Transverse colon (tissue), 4 donors: ENCODE measurements at regions not wholly inside any gene's neighbourhood (a gene's known extent, or its start where the extent isn't known, plus 50 kb on each side); places are given as distances from the start of the nearest gene placed in this dataset.

Experiments used
- DNase-seq: peaks from one replicate; pipeline ENCODE4 v3.0.0-alpha.2; 2019
- H3K27ac ChIP-seq, 4 donors: fragments of 200-600 bp; sonication (generic); 2 replicates each; pipeline ENCODE4 v1.5.1; 2016 to 2018; ENCODE audit warnings: inconsistent platforms in 4 of 4
- H3K27me3 ChIP-seq: fragments of 200-600 bp; sonication (generic); 2 replicates; pipeline ENCODE4 v1.5.1; 2017; ENCODE audit warnings: inconsistent platforms
- H3K36me3 ChIP-seq, 4 donors: fragments of 200-600 bp; sonication (generic); 2 replicates each; pipeline ENCODE4 v1.5.1; 2017 to 2019; ENCODE audit warnings: inconsistent platforms in 4 of 4
- H3K4me1 ChIP-seq, 4 donors: fragments of 200-600 bp; sonication (generic); 2 replicates each; pipeline ENCODE4 v1.5.1; 2017 to 2020; ENCODE audit warnings: inconsistent platforms in 4 of 4
- H3K4me3 ChIP-seq, 4 donors: fragments of 200-600 bp; sonication (generic); 1 replicate in 1 of 4; 2 replicates in 3 of 4; pipeline versions ENCODE4 v1.5.1 to v1.6.1; 2017 to 2019; ENCODE audit warnings: inconsistent platforms in 4 of 4
- H3K9me3 ChIP-seq, 2 donors: fragments of 200-600 bp; sonication (generic); 2 replicates each; pipeline ENCODE4 v1.5.1; 2017 to 2019; ENCODE audit warnings: inconsistent platforms in 2 of 2
- EP300 ChIP-seq: sonication (generic); formaldehyde crosslinking; IDR thresholded peaks from one replicate; pipeline ENCODE4 v1.6.1; 2017; ENCODE audit warnings: antibody characterized with exemption, low read depth
- POLR2A ChIP-seq: fragments of 450-650 bp; IDR thresholded peaks from one replicate; pipeline ENCODE4 v1.6.1; 2016; ENCODE audit warnings: antibody characterized with exemption, mild to moderate bottlenecking, moderate library complexity
- POLR2AphosphoS5 ChIP-seq, 3 donors: sonication (generic); formaldehyde crosslinking; IDR thresholded peaks; one replicate each; pipeline ENCODE4 v1.6.1; 2016; ENCODE audit warnings: antibody characterized with exemption in 3 of 3
- WGBS, 2 donors: methylation state at CpG; one replicate each; pipeline ENCODE4 v1.1.5; 2018; ENCODE audit warnings: low coverage in 1 of 2; 5-methylcytosine and 5-hydroxymethylcytosine counted together
- in situ Hi-C, 4 donors: fragments of 200-750 bp; cut with MboI; loops; one replicate each; pipeline versions ENCODE4 v1.15.0 to v1.15.1; 2017; ENCODE audit warnings: low sequenced_read_pairs in 3 of 4, low pct_ligation_motif_present in 1 of 4, low pct_unique_long_range_greater_than_20kb in 1 of 4
- intact Hi-C: fragments of 100-400 bp; cut with DNase I; formaldehyde crosslinking; loops from one replicate; pipeline ENCODE4 v1.15.1; 2023; ENCODE audit warnings: low total_unique reads
- TF ChIP-seq, protein P1 (sequence below), 5 experiments: fragments of 200-600 bp in 3 of 5; fragments of 450-650 bp in 2 of 5; sonication (generic) in 3 of 5; IDR thresholded peaks; 1 replicate in 2 of 5; 2 replicates in 3 of 5; pipeline ENCODE4 v1.5.1; 2016 to 2017; ENCODE audit warnings: antibody characterized with exemption in 5 of 5, inconsistent platforms in 3 of 5, mild to moderate bottlenecking in 2 of 5, moderate library complexity in 1 of 5

GRCh38 chr4:41359422-41359775 lies 102.7 kb downstream of the UCHL1 start:
- H3K4me1 ChIP-seq: peaks cover 0 to 18% (median 9%) of the 10 kb centered on the region in 4 donors
- no peak overlapping the region for H3K27ac ChIP-seq
- no peak for DNase-seq
- intact Hi-C loops: no loop called here
- TF ChIP-seq POLR2AphosphoS5 (IDR thresholded peaks at IDR 0.05): no peak
- TF ChIP-seq, protein P1, sequence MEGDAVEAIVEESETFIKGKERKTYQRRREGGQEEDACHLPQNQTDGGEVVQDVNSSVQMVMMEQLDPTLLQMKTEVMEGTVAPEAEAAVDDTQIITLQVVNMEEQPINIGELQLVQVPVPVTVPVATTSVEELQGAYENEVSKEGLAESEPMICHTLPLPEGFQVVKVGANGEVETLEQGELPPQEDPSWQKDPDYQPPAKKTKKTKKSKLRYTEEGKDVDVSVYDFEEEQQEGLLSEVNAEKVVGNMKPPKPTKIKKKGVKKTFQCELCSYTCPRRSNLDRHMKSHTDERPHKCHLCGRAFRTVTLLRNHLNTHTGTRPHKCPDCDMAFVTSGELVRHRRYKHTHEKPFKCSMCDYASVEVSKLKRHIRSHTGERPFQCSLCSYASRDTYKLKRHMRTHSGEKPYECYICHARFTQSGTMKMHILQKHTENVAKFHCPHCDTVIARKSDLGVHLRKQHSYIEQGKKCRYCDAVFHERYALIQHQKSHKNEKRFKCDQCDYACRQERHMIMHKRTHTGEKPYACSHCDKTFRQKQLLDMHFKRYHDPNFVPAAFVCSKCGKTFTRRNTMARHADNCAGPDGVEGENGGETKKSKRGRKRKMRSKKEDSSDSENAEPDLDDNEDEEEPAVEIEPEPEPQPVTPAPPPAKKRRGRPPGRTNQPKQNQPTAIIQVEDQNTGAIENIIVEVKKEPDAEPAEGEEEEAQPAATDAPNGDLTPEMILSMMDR (IDR thresholded peaks at IDR 0.05): no peak
- TF ChIP-seq EP300: no peak
- no peak for TF ChIP-seq POLR2A
- H3K9me3 ChIP-seq: no peaks in the 10 kb centered on the region
- no peak overlapping the region for H3K4me3 ChIP-seq
- H3K27me3 ChIP-seq: peaks cover 6% of the 10 kb centered on the region
- in situ Hi-C loops: no loop called here
- 72 to 79% methylated on average over 4 to 5 of the region's 5 CpGs for WGBS, 2 donors
- H3K36me3 ChIP-seq: no peaks in the 10 kb centered on the region

- 46 to 67% methylated on average over 5 to 10 of the region's 11 CpGs for WGBS, 2 donors
- no peaks in the 10 kb centered on the region for H3K36me3 ChIP-seq
- H3K4me1 ChIP-seq: peaks cover 0 to 18% (median 9%) of the 10 kb centered on the region in 4 donors
- H3K27me3 ChIP-seq: peaks cover 6% of the 10 kb centered on the region
- TF ChIP-seq, protein P1 (IDR thresholded peaks at IDR 0.05): no peak
- TF ChIP-seq EP300 (no peak), POLR2A (no peak), POLR2AphosphoS5 (IDR thresholded peaks at IDR 0.05) (no peak)
- peak overlapping the region; percentile 66 to 80 (median 74) for H3K4me3 ChIP-seq
- no peaks in the 10 kb centered on the region for H3K9me3 ChIP-seq
- peak overlapping the region in 3 of 4 donors; percentile 64 to 74 (median 69) for H3K27ac ChIP-seq
- in situ Hi-C loops (no loop called here), intact Hi-C loops (no loop called here)
- no peak for DNase-seq
Observed at GRCh38 chr4:41359836-41360213, 103.1 kb downstream of the UCHL1 start.

DNA sequence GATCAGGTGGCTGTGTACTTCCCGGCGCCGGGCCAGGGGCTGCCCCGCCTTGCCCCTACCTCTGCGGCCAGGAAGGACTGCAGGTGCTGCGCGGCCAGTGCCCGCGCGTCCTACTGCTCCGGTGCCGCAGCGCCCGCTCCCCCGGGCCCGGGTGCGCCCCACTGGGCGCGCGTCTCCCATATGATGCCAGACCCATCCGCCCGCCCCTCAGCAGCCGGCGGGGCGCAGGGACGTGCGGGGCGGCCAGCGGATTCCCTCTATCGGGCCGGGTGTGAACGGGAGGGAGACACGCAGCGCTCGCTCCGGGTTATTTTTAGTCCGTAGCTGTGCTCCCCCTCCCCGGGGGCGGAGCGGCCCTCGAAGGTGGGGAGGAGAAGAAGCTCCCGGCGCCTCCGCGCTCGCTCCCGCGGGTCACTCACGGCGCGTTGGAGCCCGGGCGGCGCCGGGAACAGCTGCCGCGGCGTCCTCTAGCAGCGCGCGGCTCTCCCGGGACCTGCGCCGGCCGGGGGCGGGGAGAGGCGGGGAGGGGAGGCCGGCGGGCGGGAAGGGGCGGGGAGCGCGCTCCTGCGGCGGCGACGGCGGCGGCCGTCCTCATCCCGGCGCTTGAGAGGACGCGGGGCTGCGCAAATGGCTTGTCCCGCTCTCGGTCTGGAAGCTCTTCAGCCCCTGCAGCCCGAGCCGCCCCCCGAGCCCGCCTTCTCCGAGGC lies 103.6 kb downstream of the UCHL1 start:
- intact Hi-C loops: no loop called here
- peaks cover 6% of the 10 kb centered on the region for H3K27me3 ChIP-seq

More for the DNA sequence above, 103.6 kb downstream of the UCHL1 start:
- no peaks in the 10 kb centered on the region for H3K36me3 ChIP-seq
- in situ Hi-C loops: no loop called here
- WGBS, 2 donors: 5% methylated on average over 4 of the region's 92 CpGs; no CpG with 5 or more reads in 1 of the 2 donors
- H3K27ac ChIP-seq: peak overlapping the region; percentile 64 to 76 (median 72)
- H3K9me3 ChIP-seq: no peaks in the 10 kb centered on the region
- H3K4me3 ChIP-seq: peak overlapping the region; percentile 66 to 80 (median 74)
- TF ChIP-seq EP300 (no peak), POLR2A (no peak), POLR2AphosphoS5 (IDR thresholded peaks at IDR 0.05) (no peak)
- TF ChIP-seq, protein P1 (IDR thresholded peaks at IDR 0.05): no peak
- DNase-seq: peak; percentile 64
- peaks cover 0 to 18% (median 9%) of the 10 kb centered on the region in 4 donors for H3K4me1 ChIP-seq
